Left colon (tissue), 2 donors: ENCODE measurements at regions not wholly inside any gene's neighbourhood (a gene's known extent, or its start where the extent isn't known, plus 50 kb on each side); places are given as distances from the start of the nearest gene placed in this dataset.

Experiments
- ATAC-seq: fragments of 200-7000 bp; cut with Tn5 transposase; one replicate; pipeline ENCODE4 v1.9.1; 2020; ENCODE audit warnings: mild to moderate bottlenecking, moderate library complexity
- DNase-seq, 2 donors: peaks; one replicate each; pipeline ENCODE4 v3.0.0-alpha.2; 2020
- intact Hi-C, 2 donors: fragments of 100-400 bp; cut with DNase I in 1 of 2; cut with micrococcal nuclease in 1 of 2; formaldehyde crosslinking; loops; one replicate each; pipeline versions ENCODE4 v1.11.2 to v1.14.0; 2022; cut with DNase I, micrococcal nuclease
- donor health status: DM: no; HTN: no; CAD: no.
- donor health status: DM: yes; HTN: yes; CAD: no.

- ATAC-seq (no peak), DNase-seq (no peak)
These were observed 505.9 kb downstream of the EIPR1 start for GRCh38 chr2:2871480-2872308.

DNA sequence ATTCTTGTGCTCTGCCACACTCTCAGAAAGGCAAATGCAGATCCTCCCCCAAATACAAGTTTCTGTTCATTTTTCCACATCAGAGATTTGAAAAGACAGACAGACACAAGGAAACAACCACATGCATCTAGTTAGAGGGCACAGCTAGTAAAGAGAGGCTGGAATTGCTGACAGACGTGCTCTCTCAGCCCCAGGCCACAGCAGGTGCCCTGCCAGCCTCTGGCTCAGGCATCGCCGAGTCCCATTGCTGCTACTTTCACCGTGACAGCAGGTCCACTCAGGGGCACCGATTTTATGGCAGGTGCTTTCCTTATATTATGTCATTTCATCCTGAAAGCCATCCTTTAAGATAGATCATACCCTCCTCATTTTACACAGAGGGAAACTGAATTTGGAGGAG is 507.5 kb downstream of the EIPR1 start:
- intact Hi-C loops: no loop called here
- ATAC-seq (no peak), DNase-seq (no peak)

More at GRCh38 chr2:2871480-2872308, 505.9 kb downstream of the EIPR1 start:
- intact Hi-C loops: no loop called here

DNA sequence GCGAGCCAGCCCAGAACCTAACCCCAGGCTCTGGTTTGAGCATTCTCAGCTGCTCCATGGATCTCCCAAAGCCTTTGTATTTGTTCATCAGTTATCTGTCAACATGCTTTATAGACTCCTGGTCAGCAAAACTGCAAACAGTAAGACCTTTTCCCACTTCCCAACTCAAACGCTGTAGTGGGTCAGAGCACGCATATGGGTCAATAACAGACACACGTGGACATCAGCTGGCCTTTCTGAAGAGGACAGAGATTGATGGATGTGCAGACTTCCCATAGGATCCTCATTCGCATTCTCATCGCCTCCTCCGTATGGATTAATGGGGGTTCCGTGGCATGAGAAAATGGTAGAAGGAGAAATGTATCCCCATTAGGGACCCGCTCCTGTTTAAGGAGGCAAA is 508.1 kb downstream of the EIPR1 start:
- DNase-seq (no peak), ATAC-seq (no peak)
- intact Hi-C loops: no loop called here

DNA sequence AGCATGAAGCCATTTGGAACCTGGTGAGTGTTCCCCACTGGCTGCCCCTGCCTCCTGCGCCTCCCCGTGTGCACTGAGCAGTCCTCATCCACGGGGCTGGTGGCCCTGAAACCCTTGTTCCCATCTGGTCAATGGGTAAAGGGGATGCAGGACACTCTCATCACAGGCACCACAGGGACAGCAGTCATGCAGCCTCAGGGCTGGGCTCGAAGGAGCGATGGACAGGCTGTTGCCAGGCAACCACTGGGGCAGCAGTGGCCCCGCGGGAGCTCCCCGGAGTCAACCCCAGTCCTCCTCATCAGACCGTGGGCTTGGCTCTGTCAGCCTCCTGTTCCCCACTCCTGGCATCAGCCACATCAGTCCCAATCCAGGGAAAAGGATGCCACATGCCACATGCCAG is 509.5 kb downstream of the EIPR1 start:
- intact Hi-C loops: no loop called here
- no peak for DNase-seq
- no peak for ATAC-seq

GRCh38 chr2:2867397-2867979 is 510.1 kb downstream of the EIPR1 start:
- ATAC-seq (no peak), DNase-seq (no peak)
- intact Hi-C loops: no loop called here

- ATAC-seq (no peak), DNase-seq (no peak)
- intact Hi-C loops: no loop called here
These were observed 511.2 kb downstream of the EIPR1 start for GRCh38 chr2:2866459-2866858.

GRCh38 chr2:2862386-2862785 is 515.2 kb downstream of the EIPR1 start:
- no peak for ATAC-seq
- intact Hi-C loops: no loop called here
- DNase-seq: no peak

DNA sequence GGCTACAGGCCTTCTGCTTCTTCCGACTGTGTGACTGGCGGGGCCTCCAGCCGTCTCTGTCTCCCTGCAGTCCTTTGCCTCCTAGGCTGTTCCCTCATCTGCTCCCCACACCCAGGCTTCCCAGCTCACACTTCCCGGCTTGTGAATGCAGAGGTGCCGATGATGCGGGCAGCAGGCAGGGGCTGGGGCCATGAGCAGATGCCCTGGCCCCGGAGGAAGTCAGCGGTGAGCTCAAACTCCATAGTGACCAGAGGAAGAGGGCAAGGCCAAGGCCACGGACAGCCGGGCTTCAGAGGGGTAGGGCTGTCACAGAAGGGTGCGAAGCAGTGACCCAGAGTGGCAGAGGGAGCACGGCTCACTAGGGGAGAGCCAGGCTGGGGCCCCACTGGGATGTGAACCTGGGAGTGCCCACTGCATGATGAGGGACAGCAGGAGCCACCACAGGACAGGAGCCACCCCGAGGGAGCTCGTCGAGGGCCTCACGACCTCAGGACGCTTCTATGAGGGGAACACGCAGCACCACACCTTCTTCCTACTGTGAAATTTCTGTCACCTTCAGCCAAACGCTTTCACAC is 515.9 kb downstream of the EIPR1 start:
- DNase-seq (no peak), ATAC-seq (no peak)
- intact Hi-C loops: no loop called here

GRCh38 chr2:2860589-2861300 is 516.9 kb downstream of the EIPR1 start:
- intact Hi-C loops: no loop called here
- DNase-seq: no peak
- no peak for ATAC-seq

DNA sequence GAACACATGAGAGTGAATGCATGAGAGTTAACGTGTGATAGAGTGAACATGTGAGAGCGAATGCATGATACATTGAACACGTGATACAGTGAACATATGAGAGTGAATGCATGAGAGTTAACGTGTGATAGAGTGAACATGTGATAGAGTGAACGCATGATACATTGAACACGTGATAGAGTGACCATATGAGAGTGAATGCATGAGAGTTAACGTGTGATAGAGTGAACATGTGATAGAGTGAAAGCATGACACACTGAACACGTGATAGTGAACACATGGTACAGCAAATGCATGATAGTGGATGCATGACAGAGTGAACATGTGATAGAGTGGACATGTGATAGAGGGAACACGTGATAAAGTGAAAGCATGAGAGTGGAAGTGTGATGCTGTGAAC is 517.9 kb downstream of the EIPR1 start:
- intact Hi-C loops: no loop called here
- DNase-seq: no peak
- ATAC-seq: no peak

DNA sequence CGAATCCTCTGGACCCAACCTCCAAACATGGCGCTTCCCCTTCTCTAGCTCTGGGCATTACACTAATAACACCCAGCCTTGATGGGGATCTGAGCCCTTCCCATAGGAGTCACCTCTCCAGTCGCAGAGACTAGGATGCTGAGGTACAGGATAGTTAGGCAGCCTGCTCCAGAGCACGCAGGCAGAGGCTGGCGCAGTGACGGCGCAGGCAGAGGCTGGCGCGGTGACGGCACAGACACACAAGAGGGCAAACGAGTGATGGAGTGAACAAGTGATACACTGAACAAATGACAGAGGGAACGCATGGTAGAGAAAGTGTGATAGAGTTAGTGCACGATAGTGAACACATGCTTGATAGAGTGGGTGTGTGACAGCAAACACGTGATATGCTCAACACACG is 518.5 kb downstream of the EIPR1 start:
- ATAC-seq: no peak
- intact Hi-C loops: no loop called here

GRCh38 chr2:2856723-2857415 is 520.7 kb downstream of the EIPR1 start:
- ATAC-seq (no peak), DNase-seq (no peak)
- intact Hi-C loops: no loop called here

More for the DNA sequence above, 518.5 kb downstream of the EIPR1 start:
- DNase-seq: no peak

- intact Hi-C loops: no loop called here
- ATAC-seq: no peak
- no peak for DNase-seq
These were observed 522.3 kb downstream of the EIPR1 start for GRCh38 chr2:2855297-2855696.

DNA sequence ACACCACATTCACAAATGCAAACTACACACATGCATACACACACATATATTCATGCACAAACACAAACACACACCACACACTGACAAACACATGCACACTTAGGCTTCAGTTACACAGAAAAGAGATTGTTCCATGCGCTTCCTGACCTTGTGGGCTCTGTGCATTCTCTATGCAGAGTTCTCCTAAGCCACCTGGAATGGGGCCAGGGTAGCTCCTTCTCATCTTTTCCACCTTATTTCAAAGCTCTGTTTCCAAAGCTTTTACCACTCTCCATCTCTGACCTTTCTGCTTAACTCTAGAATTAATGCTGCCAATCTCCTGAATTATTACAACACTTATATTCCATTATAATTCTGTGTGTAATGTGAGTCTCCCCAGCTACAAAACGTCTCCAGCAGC is 522.3 kb upstream of the MYT1L start:
- DNase-seq (no peak), ATAC-seq (no peak)
- intact Hi-C loops: no loop called here

GRCh38 chr2:2851806-2852777 is 521.0 kb upstream of the MYT1L start:
- DNase-seq: no peak
- intact Hi-C loops: no loop called here
- no peak for ATAC-seq

DNA sequence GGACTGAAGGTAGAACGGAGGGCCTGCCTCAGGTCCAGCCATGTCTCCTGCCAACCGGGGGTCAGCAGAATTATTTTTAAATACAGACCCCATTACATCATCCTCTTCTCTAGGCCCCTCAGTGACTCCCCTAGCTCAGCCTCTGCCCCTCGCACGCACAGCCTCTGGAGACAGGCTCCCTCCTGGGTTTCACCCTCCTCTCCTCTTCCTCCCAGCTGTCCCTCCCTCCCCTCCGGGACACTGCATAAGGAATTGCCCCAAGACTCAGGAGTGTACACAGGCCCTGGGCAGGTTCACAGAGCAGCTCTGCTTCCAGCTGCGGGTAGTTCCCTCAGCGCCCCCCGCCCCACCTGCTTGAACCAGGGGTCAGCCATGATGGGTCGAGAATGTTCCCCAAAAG is 520.2 kb upstream of the MYT1L start:
- ATAC-seq (no peak), DNase-seq (no peak)
- intact Hi-C loops: no loop called here

- intact Hi-C loops: no loop called here
- ATAC-seq (no peak), DNase-seq (no peak)
These were observed 519.8 kb upstream of the MYT1L start for GRCh38 chr2:2850859-2851258.

GRCh38 chr2:2850218-2850755 is 519.2 kb upstream of the MYT1L start:
- ATAC-seq: no peak
- no peak for DNase-seq
- intact Hi-C loops: no loop called here
